HG02884 (cell line): ENCODE measurements at regions not wholly inside any gene's neighbourhood (a gene's known extent, or its start where the extent isn't known, plus 50 kb on each side); places are given as distances from the start of the nearest gene placed in this dataset.

ENCODE experiments used
- ATAC-seq: cut with Tn5 transposase; IDR thresholded peaks from one replicate; pipeline ENCODE4 v1.9.1; 2021; ENCODE audit warnings: mild to moderate bottlenecking, moderate library complexity; ENCODE audit not compliant: unreplicated experiment

DNA sequence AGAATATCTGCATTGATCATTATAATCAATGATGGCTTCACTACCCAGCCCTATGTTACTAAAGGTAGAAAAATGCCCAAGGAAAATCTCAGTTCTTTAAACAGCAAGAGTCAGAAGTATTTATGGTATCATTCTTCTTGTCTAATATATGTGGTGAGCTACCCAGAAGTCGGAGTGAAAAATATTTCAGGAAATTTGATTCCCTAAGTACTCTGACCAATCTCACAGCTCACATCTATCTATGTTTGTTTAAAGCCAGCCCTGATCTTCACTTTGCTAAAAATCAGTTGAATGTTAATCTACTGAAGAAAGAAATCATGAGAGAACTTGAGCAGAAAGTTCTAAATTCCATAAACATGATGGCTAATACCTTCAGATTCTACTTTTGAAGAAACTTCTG lies 522.9 kb upstream of the SLIT2 start:
- no peak for ATAC-seq

DNA sequence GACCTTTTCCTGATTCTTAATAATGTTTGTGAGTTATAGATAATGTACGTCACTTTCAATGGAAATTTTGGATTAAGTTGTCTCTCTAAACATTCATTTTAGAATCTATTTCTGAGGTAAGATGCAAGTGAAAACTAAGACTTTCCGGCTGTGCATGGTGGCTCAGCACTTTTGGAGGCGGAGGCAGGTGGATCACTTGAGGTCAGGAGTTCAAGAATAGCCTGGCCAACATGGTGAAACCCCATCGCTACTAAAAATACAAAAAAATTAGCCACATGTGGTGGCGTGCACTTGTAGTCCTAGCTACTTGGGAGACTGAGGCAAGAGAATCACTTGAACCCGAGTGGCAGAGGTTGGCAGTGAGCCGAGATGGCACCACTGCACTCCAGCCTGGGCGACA lies 524.6 kb upstream of the SLIT2 start:
- ATAC-seq, result no peak

DNA sequence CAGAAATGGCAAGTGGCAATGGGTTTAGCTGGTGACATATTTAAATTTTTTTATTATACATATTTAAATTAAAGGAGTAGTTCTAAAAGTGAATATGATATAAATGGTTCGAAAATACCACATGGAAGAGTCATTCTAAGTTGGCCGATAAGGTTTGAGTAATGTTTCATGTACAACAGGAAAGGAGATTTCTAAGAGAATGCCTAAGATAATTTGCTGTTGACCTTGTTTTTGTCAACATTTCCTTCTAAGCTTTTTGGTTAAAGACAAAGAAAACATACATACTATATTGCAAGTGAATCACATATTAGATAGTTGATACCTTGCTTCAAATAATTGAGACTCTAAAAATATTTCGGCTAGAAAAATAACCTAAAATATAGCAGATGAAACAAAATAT lies 526.6 kb upstream of the SLIT2 start:
- no peak for ATAC-seq

DNA sequence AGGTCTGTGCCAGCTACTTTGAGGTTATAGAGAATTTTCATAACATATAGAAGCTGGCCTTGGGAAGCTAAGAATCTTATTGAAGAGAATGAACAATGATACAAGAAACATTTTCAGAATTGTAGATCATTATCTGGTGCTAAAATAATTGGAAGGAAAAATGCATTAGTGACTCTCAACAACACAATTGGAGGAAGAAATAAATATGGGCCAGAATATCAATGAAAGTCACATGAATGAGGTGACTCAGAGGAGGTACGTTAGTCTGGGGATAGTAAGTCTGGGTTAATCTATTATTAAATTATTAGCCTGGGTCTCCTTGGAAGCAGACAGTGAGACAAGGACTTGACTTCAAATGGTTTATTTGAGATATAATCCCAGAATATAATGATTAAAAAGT lies 529.3 kb upstream of the SLIT2 start:
- no peak for ATAC-seq

DNA sequence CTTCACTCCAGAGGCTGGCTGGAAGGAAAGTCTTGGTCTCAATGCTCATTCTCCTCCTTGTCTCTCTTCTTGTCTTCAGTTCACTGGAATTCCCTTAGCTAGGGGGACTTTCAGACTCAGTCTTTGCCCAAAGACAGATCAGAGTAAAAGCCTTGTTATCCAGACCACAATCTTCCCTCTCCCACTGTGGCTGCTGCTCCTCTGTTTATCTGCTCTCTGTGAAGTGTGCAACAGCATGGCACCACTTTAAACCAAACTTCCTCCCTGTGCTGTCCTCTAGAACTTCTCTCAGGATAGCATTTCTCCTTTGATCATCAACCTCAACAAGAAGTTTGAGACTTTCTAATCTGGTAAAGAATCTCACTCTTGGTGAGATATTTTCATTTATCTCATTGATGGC lies 530.1 kb upstream of the SLIT2 start:
- ATAC-seq, result no peak

DNA sequence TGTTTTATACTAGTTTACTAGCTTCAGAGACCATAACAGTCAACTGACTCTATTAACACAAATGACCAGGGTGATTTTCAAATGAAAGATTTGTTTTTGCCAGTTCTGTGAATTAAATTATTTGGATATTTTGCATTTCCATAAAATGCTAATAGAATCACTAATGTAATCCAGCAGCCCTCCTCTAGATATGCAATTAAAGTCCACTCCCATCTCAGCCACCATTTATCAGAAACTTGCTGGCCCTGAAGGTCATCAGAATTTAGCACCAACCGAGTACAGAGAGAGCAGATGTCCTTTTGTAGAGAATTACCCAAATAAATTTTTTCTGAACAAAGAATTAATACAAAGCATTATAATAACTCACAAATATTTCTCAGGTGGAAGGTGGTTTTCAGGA lies 531.1 kb upstream of the SLIT2 start:
- ATAC-seq, result no peak

DNA sequence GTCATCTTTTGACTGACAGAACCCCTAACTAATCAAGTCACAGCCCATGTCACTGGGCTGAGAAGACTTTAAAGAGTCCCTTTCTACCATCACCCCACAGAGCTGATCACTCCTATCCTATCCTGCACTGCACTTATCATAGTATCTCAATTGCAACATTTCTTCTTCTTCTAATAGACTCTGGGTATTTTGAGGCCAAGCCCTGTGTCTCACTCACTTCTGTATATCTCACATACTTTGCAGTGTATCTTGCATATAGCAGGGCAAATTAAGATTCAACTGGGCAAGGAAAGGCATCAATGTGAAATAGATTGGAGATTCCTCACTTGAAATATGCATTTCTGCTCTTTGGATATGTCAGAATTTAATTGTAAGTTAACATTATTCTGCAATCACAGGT lies 531.5 kb upstream of the SLIT2 start:
- ATAC-seq, result no peak

DNA sequence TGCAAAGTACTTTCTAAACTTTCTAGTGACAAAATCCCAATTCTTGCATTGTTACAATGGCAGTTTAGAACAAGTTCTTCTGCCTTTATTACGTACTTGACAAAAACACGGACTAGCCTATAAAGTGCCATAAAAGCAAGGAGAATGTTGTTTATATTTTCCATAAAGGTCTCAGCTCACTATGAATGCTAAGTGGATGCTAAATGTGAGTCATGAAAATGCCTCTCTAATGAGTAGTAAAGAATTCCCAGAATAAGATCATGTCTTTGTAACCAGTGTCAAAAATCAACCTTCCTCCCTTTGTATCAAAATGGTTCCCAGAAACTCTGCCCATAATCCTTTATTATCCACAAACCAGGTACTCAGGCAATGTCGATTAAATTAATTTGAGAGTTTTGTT lies 539.8 kb upstream of the SLIT2 start:
- no peak for ATAC-seq

DNA sequence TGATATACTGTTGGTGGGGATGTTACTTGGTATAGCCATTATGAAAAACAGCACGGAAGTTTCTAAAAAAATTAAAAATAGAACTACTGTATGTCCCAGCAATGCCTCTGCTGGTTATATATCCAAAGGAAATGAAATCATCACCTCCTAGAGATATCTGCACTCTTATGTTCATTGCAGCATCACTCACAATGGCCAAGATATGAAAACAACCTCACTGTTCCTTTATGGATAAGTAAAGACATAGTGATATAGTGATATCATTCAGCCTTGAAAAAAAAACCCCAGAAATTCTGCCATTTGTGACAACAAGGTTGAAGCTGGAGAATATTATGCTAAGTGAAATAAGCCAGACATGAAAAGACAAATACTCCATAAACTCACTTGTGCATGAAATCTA lies 543.8 kb upstream of the SLIT2 start:
- ATAC-seq, result no peak

DNA sequence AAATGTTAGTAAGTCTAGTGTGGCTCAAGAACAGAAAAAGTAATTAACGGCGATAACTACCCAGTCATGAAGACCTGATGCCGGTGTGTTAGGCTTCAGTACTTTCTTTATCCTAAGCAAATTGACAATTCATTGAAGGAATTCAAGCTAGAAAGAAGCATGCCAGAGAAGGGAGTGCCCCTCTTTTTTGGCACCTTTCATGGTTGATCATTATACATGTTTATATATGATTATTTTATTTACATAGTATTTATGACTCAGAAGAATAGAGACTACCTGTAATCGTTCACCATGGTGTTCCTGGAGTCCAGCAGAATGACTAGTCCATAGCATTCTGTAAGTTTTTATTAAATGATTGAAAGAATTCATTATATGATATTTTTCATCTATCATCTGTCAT lies 548.3 kb upstream of the SLIT2 start:
- no peak for ATAC-seq

DNA sequence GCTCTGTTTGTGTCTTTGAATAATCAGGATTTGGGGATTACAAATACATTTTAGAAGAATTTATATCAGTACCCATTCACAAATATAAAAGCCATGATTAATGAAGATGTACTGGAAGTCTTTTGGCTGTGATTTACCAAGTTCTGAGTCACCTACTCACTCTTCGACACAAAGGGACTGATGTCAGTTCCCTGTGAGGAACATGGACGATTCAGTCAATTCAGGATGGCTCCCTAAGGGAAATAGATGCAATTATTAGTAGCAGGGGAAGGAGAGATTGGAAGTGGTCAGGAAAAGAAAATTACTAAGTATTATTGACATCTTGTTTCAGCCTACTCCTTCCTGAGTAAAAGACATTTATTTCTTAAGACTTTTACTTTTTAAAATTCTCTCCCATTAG lies 550.7 kb upstream of the SLIT2 start:
- ATAC-seq, result no peak

DNA sequence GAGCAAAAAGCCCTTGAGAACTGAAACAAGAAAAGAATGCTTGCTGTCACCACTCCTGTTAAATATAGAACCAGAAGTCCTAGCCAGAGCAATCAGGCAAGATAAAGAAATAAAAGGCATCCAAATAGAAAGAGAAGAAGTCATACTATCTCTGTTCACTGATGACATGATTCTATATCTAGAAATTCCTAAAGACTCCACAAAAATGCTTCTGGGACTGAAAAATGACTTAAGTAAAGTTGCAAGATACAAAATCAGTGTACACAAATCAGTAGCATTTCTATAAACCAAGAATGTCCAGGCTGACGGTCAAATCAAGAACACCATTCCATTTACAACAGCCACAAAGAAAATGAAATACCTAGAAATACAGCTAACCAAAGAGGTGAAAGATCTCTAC lies 552.7 kb upstream of the SLIT2 start:
- ATAC-seq, result no peak

DNA sequence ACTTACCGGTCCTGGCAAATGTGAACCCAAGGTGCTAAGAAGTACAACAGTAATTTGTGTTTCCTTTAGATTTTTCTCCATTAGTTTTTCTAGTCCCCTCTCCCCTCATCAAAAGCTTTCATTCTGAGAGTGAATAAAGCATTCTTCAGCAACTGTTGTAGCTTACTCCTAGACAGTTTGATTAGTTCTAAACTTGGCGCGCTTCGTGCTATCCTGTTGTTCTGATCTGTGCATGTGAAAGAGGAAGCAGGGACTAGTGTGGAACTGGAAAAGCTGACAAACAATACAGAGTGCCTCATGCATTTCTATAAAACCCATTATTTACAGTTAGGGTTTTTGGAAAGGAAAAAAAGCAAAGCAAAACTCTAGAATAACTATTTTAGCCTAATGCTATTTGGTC lies 556.9 kb upstream of the SLIT2 start:
- ATAC-seq, result no peak

DNA sequence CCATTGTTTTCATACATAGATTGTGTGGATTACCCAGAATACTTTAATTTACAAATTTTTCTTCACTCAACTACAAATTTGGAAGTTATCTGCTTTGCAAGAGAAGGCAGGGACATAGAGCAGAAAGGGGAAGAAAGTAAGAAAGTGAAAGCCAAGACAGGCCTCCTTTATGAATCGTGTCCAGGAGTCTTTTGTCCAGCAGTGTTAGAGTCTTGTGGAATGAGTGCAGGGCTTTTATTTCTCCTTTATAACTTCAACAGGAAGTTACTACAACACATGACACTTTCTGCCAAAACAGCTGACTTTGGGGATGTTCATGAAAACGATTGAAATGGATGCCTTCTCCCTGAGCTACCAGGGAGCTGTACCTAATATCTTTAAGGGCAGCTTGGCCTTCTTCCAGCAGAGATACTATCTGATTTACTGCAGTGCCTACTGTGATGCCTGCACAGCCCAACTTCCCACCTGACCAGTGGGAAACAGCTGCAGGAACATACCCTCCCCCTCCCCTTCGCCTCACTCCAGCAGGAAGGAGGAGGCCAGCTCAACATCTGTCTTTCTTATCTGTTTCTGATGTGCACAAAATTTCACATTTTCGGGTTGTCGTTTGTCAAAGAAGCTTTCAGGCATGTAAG lies 557.7 kb upstream of the SLIT2 start:
- no peak for ATAC-seq

DNA sequence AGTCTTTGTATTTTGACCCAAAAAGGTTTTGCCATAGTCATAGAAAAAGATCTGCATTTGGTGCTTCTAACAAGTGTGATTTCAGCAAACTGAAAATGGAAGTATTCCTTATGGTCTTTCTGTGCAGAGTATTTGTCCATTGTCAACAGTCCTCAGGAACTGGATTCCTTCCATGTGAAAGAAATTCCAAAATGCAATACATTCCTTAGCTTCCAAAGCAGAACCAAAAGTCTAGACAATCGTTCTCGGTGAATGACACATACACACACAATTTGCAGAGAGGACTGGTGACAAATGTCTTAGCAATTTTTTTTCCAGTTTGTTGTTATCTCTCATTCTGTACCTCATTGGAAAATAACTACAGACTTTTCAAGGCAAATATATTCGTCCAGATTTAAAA lies 562.2 kb upstream of the SLIT2 start:
- no peak for ATAC-seq

DNA sequence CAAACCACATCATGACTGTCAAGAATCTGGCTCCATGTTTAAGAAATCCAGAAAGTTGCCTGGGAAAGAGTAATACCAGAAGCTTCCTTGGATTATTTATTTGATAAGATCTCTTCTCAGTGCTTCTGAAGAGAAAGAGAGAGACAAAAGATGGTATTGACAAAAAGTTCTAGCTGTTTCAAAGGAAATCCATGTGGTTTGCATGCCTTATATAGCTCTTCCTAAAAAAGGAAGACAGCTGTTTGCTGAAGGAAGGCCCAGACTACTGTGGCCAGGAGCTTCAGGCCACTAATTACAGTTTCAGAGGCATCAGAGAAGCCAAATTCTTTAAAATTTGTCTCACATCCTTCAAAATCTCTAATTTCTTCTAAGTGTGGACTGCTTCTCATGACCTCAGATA lies 565.2 kb upstream of the SLIT2 start:
- no peak for ATAC-seq

DNA sequence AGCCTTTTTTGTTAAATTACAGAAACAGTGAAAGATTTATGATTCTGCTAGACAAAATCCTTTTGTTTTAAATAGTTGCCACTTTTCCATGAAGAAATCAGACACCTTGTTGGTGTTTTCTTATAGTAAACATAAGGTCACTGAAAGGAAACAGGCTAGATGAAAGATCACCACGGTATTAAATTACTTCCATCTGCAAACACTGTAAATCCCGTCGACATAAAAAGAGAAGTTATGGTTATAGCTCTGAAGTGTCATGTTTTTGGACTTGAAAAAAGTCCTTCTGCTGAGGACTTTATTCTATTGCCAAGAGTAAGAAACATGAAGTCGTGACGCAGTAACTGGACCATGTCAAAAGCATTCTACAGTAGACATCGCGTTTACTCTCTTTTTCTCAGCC lies 567.6 kb upstream of the SLIT2 start:
- ATAC-seq, result no peak

DNA sequence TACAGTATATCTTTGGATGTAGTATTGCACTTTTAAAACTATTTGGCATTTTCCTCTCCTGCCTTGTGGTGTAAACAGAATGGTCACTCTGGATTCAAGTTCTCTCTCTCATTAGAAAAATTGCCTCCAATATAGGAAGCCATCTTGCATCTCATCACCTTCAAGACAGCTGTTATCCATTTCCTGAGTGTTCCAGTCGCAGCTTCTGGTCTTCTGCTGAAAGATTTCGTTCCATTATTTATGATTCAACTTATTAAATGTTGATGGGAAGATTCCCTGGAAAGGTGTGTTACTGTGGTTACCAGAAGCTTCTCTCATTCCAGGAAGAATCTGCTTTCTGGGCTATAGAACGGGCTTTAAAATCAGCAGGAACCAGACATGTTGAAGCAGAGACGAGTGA lies 568.3 kb upstream of the SLIT2 start:
- ATAC-seq, result no peak

DNA sequence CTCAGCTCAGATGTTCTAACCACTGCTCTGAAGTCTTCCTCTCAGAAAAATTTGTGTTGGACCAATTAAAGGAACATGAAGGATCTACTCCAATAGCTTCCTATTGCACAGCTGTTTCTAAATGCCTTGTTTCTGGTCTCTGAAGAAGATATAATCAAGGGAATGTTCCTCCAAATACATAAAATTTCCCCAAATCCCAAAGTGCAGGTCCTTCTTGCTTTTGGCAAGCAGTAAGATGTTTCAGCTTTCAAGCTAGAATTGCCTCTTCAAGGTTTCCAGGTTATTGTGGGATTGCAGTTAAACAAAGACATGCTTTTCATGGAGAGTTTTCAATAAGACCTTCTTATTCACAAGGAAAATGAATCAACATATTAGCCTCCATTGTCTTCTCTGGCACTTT lies 574.5 kb upstream of the SLIT2 start:
- ATAC-seq, result no peak

DNA sequence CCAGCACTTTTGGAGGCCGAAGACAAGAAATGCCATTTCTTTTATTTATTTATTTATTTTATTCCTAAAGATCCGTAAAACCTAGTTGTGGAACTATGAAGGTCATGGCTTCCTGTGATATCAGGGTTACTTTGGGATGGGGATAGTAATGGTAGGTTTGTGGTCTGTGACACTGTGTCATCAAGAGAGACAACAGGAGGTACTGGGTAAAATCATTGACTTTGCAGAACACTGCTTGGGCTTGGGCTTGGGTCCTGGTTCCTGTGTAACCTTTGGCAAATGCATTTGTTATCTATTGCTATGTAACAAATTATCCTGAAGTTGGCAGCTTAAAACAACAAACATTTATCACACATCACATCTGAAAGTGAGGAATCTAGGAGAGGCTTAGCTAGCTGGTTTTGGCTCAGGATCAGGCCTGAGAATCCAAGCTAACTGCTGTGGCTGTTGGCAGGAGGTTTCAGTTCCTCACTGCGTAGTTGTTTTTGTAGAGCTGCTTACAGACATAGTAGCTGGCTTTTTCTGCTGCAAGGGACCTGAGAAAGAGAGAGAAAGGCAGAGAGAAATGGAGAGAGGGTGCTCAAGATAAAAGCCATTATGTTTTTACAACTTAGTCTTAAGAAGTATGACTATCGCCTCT lies 576.4 kb upstream of the SLIT2 start:
- no peak for ATAC-seq

DNA sequence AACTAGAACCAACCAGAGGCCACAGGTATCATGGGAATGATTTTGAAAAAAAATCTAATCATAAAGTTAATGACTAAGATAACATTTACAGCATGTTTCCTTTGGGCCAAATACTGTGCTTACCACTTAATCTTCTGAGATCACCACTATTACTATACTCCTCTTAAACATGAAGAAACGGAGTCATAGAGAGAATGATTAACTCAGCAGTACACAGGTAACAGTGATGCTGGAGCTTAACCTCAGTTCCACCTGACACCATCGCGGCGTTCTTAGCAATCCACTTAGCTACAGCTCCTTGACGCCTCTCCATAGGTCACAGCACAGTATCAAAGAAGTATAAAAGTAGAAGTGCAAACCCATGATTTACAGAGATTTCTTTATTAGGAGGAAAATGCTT lies 592.6 kb upstream of the SLIT2 start:
- no peak for ATAC-seq

DNA sequence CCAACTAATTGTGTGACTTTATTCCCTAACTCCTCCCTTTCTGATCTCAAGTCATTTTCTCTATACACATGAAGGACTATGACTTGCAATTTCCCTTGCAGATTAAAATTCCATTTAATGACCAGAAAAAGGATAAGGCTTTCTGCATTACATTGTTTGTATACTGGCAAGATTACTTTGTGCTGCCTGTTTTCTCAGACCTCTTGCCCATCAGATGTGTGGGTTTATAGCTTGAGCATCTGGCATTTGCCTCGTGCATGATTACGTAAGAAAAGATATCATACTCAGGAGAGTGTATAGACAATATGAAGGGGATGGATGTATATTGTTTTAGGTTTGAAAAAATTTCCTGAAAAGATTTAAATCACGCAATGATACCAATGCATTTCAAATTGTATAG lies 593.8 kb upstream of the SLIT2 start:
- ATAC-seq, result no peak

DNA sequence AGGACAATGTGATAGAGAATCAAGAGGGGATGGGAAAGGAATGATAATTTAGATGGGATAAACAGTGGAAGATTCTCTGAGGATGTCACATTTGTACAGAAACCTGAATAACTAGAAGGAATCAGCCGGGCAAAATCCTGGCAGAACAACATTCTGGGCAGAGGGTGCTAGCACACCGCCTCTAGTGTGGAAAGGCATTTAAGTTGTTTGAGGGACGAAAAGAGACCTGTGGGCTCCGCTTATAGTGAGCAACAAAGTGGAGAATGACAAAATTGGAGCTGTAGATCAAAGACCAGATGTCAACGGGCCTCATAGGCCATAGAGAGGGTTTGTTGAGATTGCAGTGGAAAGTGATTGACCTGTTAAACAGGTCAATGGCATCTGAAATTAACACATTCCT lies 596.0 kb upstream of the SLIT2 start:
- no peak for ATAC-seq
